GM12891 (cell line): ENCODE measurements at regions not wholly inside any gene's neighbourhood (a gene's known extent, or its start where the extent isn't known, plus 50 kb on each side); places are given as distances from the start of the nearest gene placed in this dataset.

Source experiments
- POLR2A ChIP-seq: IDR thresholded peaks from 2 replicates; pipeline ENCODE4 v1.6.1; 2011; ENCODE audit warnings: low read depth, low read length, control low read depth
- POLR2AphosphoS5 ChIP-seq: IDR thresholded peaks from 2 replicates; pipeline ENCODE4 v1.6.1; 2011; ENCODE audit warnings: low read depth, low read length, control low read depth
- POU2F2 ChIP-seq: IDR thresholded peaks from 2 replicates; pipeline ENCODE4 v1.6.1; 2011; ENCODE audit warnings: low read depth, mild to moderate bottlenecking, control low read depth, low read length, moderate library complexity
- TAF1 ChIP-seq: IDR thresholded peaks from 2 replicates; pipeline ENCODE4 v1.6.1; 2011; ENCODE audit warnings: low read depth, low read length, control low read depth

- no peak for TF ChIP-seq POLR2AphosphoS5
- no peak for TF ChIP-seq POU2F2
- TF ChIP-seq TAF1, result no peak
- no peak for TF ChIP-seq POLR2A
These were observed 136.3 kb downstream of the HTR1A start for GRCh38 chr5:63825984-63826383.
